ENCODE measurements at regions not wholly inside any gene's neighbourhood (a gene's known extent, or its start where the extent isn't known, plus 50 kb on each side); places are given as distances from the start of the nearest gene placed in this dataset.

DNA sequence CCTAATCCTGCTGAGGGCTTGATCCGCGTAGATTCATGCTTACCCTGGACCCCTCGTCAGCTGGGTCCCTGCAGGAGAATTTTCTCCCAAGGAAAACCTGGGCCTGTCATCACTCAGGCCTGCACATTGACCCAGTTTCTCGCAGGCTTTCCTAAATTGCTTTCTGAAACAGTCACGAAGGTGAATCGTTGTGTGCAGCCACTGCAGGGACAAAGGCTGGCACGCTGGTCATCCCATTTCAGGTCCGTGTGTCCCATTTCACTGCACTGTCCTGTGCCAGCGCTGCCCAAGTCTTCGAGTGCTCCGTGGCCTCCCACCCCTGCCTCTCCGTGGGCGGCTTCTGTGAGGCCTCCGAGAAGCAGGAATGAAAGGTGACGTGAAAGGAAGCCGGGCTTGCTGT lies 62.8 kb upstream of the YWHAQ start:
- TF ChIP-seq ZFX (IDR thresholded peaks at IDR 0.05): no peak
- TF ChIP-seq, protein P1, sequence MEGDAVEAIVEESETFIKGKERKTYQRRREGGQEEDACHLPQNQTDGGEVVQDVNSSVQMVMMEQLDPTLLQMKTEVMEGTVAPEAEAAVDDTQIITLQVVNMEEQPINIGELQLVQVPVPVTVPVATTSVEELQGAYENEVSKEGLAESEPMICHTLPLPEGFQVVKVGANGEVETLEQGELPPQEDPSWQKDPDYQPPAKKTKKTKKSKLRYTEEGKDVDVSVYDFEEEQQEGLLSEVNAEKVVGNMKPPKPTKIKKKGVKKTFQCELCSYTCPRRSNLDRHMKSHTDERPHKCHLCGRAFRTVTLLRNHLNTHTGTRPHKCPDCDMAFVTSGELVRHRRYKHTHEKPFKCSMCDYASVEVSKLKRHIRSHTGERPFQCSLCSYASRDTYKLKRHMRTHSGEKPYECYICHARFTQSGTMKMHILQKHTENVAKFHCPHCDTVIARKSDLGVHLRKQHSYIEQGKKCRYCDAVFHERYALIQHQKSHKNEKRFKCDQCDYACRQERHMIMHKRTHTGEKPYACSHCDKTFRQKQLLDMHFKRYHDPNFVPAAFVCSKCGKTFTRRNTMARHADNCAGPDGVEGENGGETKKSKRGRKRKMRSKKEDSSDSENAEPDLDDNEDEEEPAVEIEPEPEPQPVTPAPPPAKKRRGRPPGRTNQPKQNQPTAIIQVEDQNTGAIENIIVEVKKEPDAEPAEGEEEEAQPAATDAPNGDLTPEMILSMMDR (conservative IDR thresholded peaks at IDR 0.05): no peak
- H3K27ac ChIP-seq: no peak overlapping the region

DNA sequence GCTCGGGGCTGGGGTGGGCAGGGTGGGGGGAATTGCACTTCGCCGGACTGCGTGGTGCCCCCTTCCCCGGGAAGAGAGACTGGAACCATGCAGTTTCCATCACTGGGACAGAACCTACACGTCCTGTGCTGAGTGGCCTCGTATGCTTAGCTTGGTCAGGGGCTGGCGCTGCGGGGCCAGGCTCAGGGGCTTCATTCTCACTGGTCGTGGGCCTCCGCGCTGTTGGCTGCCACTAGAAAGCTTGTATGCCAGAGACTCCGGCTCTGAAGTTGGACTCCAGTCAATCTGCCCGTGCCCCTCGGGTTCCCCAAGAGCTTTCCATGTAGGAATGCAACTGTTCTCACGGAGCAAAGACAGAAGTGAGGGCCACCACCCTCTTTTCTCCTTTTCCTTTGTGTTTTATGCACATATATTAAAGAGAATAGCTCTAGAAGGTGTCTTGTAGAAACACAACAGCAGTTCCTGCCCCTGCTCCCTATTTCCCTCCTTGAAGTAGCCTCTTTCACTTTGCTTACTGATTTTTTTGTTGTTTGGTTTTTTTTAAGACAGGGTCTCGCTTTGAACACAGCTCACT lies 64.0 kb upstream of the YWHAQ start:
- TF ChIP-seq, protein P1 (conservative IDR thresholded peaks at IDR 0.05): no peak
- TF ChIP-seq ZFX (IDR thresholded peaks at IDR 0.05): no peak
- H3K27ac ChIP-seq: no peak overlapping the region

DNA sequence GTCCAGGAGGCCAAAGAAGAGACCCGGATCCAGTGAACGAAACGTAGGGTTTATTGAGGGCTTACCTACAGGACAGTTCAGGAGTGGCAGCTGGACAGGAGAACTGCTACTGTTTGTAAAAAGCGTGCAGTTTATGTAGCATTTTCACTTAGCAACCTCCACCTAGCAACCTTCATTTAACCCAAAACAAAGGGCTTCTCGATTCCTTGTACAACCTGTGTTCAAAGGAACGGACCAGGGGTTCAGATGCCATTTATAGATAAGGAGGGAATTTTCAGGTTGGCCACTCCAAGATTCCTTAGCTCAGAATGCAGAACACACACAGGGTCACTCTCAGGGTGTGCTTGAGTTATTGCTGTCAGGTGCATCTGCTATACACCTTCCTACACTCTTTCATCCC lies 65.1 kb upstream of the YWHAQ start:
- H3K27ac ChIP-seq: no peak overlapping the region

DNA sequence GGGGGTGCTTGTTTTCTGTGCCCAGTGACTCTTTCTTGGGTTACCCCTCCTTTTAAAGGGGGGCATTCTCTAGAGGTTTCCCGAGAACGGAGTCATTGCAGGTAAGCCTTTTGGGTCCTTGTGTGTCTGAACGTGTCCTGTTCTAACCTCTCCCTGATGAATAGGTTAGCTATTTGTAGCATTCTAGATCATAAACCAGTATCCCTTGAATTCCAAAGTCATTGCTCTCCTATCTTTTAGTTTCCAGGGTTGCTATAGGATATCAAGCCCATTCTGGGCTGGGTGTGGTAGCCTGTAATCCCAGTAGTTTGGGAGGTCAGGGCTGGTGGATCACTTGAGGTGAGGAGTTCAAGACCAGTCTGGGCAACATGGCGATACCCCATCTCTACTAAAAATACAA lies 65.9 kb upstream of the YWHAQ start:
- no peak overlapping the region for H3K27ac ChIP-seq
- TF ChIP-seq ZFX (IDR thresholded peaks at IDR 0.05): no peak
- TF ChIP-seq, protein P1 (conservative IDR thresholded peaks at IDR 0.05): no peak

More for the DNA sequence above, 65.1 kb upstream of the YWHAQ start:
- TF ChIP-seq, protein P1 (conservative IDR thresholded peaks at IDR 0.05): no peak
- TF ChIP-seq ZFX (IDR thresholded peaks at IDR 0.05): no peak

- no peak overlapping the region for H3K27ac ChIP-seq
- TF ChIP-seq ZFX (IDR thresholded peaks at IDR 0.05): no peak
- TF ChIP-seq, protein P1 (conservative IDR thresholded peaks at IDR 0.05): no peak
Measured at GRCh38 chr2:9697909-9698308, 67.1 kb upstream of the YWHAQ start.

- TF ChIP-seq, protein P1 (conservative IDR thresholded peaks at IDR 0.05): no peak
- no peak for TF ChIP-seq ZFX (IDR thresholded peaks at IDR 0.05)
- H3K27ac ChIP-seq: no peak overlapping the region
Measured at GRCh38 chr2:9699139-9700108, 68.6 kb upstream of the YWHAQ start.

- TF ChIP-seq ZFX (IDR thresholded peaks at IDR 0.05): no peak
- TF ChIP-seq, protein P1 (conservative IDR thresholded peaks at IDR 0.05): no peak
- no peak overlapping the region for H3K27ac ChIP-seq
Measured at GRCh38 chr2:9700109-9700495, 69.3 kb upstream of the YWHAQ start.

Measured in C4-2B (cell line).